ENCODE measurements at regions not wholly inside any gene's neighbourhood (a gene's known extent, or its start where the extent isn't known, plus 50 kb on each side); places are given as distances from the start of the nearest gene placed in this dataset.
"Not testable (repeated sequence)": the region's sequence is repeated elsewhere in the genome, so short reads cannot be mapped to it uniquely, and the experiment has no call there.

DNA sequence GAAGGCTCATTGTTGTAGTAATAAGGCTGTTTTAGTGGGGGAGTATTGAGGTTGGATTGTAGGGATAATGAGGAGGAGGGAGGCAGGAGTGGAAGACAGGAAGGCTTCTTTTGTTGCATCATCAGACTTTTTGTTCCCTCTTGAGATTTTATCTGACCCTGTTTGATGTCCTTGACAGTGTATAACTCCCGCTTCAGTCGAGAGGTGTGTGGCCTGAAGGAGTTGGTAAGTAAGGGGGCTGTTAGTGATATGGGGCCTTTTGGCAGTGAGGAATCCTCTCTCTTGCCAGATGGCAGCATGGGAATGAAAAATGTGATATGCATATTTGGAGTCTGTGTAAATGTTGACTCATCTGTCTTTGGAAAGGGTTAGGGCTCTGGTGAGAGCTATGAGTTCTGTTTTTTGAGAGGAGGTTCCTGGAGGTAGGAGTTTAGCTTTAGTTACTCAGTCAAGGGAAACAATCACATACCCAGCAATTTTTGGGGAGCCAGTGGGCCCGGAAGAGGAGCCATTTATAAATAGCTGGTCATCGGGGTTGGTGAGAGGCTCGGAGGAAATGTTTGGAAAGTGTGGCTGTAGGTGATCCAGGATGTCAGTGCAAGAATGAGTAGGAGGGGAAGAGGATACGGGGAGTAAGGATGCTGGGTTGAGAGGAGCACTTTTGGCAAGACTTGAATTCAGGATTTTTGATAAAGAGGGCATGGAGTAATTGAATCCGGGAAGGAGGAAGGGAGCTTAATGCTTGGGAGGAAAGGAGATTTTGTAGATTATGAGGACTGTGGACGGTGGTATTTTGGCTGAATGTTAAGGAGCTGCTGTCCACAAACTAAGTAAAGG is 136.7 kb upstream of the ETV3 start:
- no peaks in the 10 kb centered on the region for H3K9me3 ChIP-seq (ENCODE audit: insufficient read depth, low read depth, low read length)
- H3K27me3 ChIP-seq (ENCODE audit: insufficient read depth, low read length): peaks cover 12% of the 10 kb centered on the region; the same call in 1 of the 2 replicates
- H3K4me1 ChIP-seq (ENCODE audit: insufficient read depth, low read length): peaks cover 34% of the 10 kb centered on the region
- WGBS: 81% methylated on average over 8 of the region's 8 CpGs
- no peak overlapping the region for H3K27ac ChIP-seq (ENCODE audit: low read depth, low read length)
- H3K4me3 ChIP-seq (ENCODE audit: low read length): no peak overlapping the region
- no peak overlapping the region for H3K9ac ChIP-seq (ENCODE audit: low read depth, low read length)
- H3K36me3 ChIP-seq (ENCODE audit: insufficient read depth, low read length): no peaks in the 10 kb centered on the region

DNA sequence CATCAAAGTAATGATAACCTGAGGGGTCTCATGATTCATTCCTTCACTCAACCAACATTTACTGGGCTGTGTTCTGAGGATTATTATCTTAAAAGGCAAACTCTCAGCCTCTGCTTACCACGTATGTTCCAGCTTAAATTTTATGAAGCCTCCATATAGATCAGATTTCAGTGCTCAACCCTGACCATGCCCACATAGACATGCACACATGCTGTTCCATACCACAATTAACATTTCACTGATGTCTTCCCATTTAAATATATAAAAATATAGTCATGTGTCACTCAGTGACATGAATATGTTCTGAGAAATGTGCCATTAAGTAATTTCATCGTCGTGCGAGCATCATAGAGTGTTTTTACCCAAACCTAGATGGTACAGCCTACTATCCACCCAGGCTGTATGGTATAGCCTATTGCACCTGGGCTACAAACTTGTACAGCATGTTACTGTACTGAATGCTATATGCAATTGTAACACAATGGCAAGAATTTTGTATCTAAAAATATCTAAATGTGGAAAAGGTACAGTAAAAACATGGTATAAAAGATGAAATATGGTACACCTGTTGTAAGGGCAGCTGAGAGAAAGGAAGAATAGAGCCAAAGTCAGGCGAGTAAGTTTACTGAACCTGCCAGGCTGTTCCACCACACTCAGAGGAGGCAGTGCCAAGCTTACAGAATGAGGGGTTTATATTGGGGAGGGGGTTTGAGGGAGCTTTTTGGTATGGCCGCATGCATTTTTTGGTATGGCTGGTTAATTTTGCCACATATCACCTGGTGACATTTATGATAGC is 134.7 kb upstream of the ETV3 start:
- peaks cover 28% of the 10 kb centered on the region for H3K4me1 ChIP-seq (ENCODE audit: insufficient read depth, low read length)
- H3K9me3 ChIP-seq (ENCODE audit: insufficient read depth, low read depth, low read length): no peaks in the 10 kb centered on the region
- H3K27ac ChIP-seq (ENCODE audit: low read depth, low read length): no peak overlapping the region
- H3K9ac ChIP-seq (ENCODE audit: low read depth, low read length): no peak overlapping the region
- peaks cover 12% of the 10 kb centered on the region; the same call in 1 of the 2 replicates for H3K27me3 ChIP-seq (ENCODE audit: insufficient read depth, low read length)
- no peak overlapping the region for H3K4me3 ChIP-seq (ENCODE audit: low read length)
- 65% methylated on average over 6 of the region's 6 CpGs for WGBS
- H3K36me3 ChIP-seq (ENCODE audit: insufficient read depth, low read length): no peaks in the 10 kb centered on the region

DNA sequence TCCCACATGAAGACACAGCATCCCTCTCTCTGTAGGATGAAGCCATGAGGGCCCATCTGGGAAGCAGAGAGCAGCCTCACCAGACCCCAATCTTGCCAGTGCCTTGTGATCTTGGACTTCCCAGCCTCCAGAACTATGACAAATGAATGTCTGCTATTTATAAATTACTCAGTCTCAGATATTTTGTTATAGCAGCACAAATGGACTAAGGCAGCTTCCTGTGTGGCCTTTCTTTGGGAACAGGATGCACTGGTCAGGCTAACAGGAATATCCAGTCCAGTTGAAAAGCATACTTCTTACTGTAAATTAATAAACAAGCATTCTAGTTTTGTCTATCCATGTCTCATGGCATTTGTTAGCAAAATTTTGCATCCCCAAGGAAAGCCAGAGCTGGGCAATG is 134.1 kb upstream of the ETV3 start:
- Histone ChIP-seq H3K27me3 (ENCODE audit: insufficient read depth, low read length) (peaks cover 12% of the 10 kb centered on the region; the same call in 1 of the 2 replicates), H3K4me3 (ENCODE audit: low read length) (no peak overlapping the region), H3K27ac (ENCODE audit: low read depth, low read length) (no peak overlapping the region), H3K4me1 (ENCODE audit: insufficient read depth, low read length) (peaks cover 28% of the 10 kb centered on the region), H3K9ac (ENCODE audit: low read depth, low read length) (no peak overlapping the region), H3K36me3 (ENCODE audit: insufficient read depth, low read length) (no peaks in the 10 kb centered on the region), H3K9me3 (ENCODE audit: insufficient read depth, low read depth, low read length) (no peaks in the 10 kb centered on the region)

DNA sequence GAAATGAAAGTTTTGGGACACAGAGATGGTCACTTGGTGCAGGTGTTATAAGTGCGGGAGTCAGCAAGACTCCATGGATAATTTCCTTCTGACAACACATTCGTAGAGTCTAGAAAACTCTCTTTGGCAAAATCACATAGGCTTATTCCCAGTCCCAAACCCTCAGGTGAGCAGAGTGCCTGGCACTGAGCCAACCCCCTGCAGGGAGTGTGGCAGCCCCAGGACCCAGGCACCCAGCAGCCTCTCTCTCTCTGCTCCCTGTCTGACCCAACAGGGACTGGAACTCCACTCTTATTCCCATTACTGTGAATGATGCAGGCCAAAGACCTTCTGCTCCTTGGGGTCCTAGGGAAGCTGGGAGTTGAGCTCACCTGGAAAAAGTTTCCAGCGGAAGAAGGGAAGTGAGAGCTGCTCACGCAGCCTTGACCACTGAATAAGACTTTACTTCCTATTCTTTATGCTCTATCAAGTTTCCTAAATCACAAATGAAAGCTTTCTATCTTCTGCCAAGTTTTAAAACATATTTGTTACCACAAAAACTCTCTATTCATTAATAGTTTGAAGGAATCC is 132.6 kb upstream of the ETV3 start:
- Histone ChIP-seq H3K36me3 (ENCODE audit: insufficient read depth, low read length) (no peaks in the 10 kb centered on the region), H3K27ac (ENCODE audit: low read depth, low read length) (no peak overlapping the region), H3K9ac (ENCODE audit: low read depth, low read length) (no peak overlapping the region), H3K4me1 (ENCODE audit: insufficient read depth, low read length) (peaks cover 28% of the 10 kb centered on the region), H3K4me3 (ENCODE audit: low read length) (no peak overlapping the region), H3K9me3 (ENCODE audit: insufficient read depth, low read depth, low read length) (no peaks in the 10 kb centered on the region), H3K27me3 (ENCODE audit: insufficient read depth, low read length) (peaks cover 12% of the 10 kb centered on the region; the same call in 1 of the 2 replicates)
- WGBS: 97% methylated on average over 4 of the region's 4 CpGs

DNA sequence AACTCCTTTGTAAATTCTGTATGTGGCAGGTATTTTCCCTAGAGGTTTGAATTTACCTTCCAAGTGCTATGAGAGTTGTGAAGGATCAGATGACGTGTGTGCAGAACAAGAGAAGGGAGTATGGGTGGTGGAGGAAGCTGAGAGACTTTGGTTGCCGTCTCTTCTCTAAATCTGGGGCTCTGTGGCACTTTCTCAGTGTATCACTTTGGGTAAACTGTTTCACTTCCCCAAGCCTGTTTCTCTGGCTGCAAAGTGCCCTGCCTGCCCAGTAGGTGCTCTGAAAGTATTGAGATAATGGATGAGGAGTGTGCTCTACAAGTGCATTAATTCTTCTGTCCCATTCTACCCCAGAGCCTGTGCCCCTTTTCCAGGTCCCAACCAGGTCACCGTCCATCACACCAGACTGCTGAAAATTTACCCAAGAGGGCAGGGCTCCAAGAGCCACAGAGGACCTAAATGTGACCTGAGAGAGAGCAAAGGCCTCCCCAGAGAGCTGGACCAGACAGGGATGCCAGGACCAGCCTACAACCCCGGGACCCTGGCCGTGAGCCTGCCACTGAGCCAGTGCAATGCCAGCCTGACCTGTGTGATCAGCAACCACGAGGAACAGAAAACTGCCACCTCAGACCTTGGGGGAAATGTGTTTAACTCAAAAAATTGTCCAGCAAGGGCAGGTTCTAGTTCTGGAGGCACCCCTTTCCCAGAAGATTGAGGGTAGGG is 131.6 kb upstream of the ETV3 start:
- H3K36me3 ChIP-seq (ENCODE audit: insufficient read depth, low read length): no peaks in the 10 kb centered on the region
- H3K9me3 ChIP-seq (ENCODE audit: insufficient read depth, low read depth, low read length): no peaks in the 10 kb centered on the region
- no peak overlapping the region for H3K4me3 ChIP-seq (ENCODE audit: low read length)
- no peak overlapping the region for H3K27ac ChIP-seq (ENCODE audit: low read depth, low read length)
- no peak overlapping the region for H3K9ac ChIP-seq (ENCODE audit: low read depth, low read length)
- peaks cover 21% of the 10 kb centered on the region for H3K4me1 ChIP-seq (ENCODE audit: insufficient read depth, low read length)
- WGBS: 86% methylated on average over 6 of the region's 6 CpGs
- H3K27me3 ChIP-seq (ENCODE audit: insufficient read depth, low read length): peaks cover 12% of the 10 kb centered on the region; the same call in 1 of the 2 replicates

DNA sequence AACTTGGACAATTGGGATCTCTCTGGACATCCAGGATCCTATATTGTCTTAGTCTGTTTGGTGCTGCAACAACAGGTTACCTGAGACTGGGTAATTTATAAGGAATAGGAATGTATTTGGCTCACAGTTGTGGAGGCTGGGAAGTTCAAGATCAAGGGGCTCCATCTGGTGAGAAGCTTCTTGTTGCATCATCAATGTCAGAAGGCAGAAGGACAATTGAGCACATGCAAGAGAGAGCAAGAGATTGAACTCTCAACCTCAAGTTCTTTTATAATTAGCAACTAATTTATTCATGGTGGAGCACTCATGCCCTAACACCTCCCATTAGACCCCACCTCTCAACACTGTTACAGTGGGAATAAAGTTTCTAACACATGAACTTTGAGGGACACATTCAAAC is 124.7 kb upstream of the ETV3 start:
- Histone ChIP-seq H3K4me3 (ENCODE audit: low read length) (no peak overlapping the region), H3K27ac (ENCODE audit: low read depth, low read length) (no peak overlapping the region), H3K9ac (ENCODE audit: low read depth, low read length) (no peak overlapping the region), H3K27me3 (ENCODE audit: insufficient read depth, low read length) (no peaks in the 10 kb centered on the region), H3K4me1 (ENCODE audit: insufficient read depth, low read length) (no peaks in the 10 kb centered on the region), H3K9me3 (ENCODE audit: insufficient read depth, low read depth, low read length) (no peaks in the 10 kb centered on the region), H3K36me3 (ENCODE audit: insufficient read depth, low read length) (no peaks in the 10 kb centered on the region)

DNA sequence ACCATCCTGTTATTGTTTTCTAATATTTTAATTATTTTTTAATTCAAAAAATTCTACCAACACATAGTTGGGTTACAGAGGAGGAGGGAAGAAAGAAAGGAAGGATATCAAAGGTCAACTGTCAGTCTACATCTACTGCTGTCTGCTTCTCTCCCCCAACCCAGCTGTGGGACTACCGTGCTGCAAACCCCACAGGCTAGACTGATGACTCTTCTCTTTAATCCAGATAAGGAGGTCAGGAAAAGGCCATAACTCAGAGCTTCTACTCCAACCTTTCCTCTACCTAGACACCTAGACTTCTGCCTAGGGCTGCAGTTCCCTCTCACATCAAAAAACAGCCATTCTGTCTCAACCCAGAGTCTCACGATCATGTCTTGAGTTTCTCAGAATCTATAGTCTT is 124.2 kb upstream of the ETV3 start:
- 91% methylated on average over 2 of the region's 2 CpGs for WGBS
- Histone ChIP-seq H3K27ac (ENCODE audit: low read depth, low read length) (no peak overlapping the region), H3K9ac (ENCODE audit: low read depth, low read length) (no peak overlapping the region), H3K4me3 (ENCODE audit: low read length) (no peak overlapping the region), H3K27me3 (ENCODE audit: insufficient read depth, low read length) (no peaks in the 10 kb centered on the region), H3K4me1 (ENCODE audit: insufficient read depth, low read length) (no peaks in the 10 kb centered on the region), H3K36me3 (ENCODE audit: insufficient read depth, low read length) (no peaks in the 10 kb centered on the region), H3K9me3 (ENCODE audit: insufficient read depth, low read depth, low read length) (no peaks in the 10 kb centered on the region)

DNA sequence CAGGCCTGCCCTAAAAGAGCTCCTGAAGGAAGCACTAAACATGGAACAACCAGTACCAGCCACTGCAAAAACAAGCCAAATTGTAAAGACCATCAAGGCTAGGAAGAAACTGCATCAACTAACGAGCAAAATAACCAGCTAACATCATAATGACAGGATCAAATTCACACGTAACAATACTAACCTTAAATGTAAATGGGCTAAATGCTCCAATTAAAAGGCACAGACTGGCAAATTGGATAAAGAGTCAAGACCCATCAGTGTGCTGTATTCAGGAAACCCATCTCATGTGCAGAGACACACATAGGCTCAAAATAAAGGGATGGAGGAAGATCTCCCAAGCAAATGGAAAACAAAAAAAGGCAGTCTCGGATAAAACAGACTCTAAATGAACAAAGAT is 117.7 kb upstream of the ETV3 start:
- whole genome bisulfite sequencing: no CpG with 5 or more reads among the region's 3 CpGs
- not testable (repeated sequence) for H3K9ac ChIP-seq (ENCODE audit: low read depth, low read length); H3K36me3 ChIP-seq (ENCODE audit: insufficient read depth, low read length); H3K27me3 ChIP-seq (ENCODE audit: insufficient read depth, low read length); H3K4me1 ChIP-seq (ENCODE audit: insufficient read depth, low read length); H3K27ac ChIP-seq (ENCODE audit: low read depth, low read length); H3K4me3 ChIP-seq (ENCODE audit: low read length)
- peaks cover 14% of the 10 kb centered on the region for H3K9me3 ChIP-seq (ENCODE audit: insufficient read depth, low read depth, low read length)

DNA sequence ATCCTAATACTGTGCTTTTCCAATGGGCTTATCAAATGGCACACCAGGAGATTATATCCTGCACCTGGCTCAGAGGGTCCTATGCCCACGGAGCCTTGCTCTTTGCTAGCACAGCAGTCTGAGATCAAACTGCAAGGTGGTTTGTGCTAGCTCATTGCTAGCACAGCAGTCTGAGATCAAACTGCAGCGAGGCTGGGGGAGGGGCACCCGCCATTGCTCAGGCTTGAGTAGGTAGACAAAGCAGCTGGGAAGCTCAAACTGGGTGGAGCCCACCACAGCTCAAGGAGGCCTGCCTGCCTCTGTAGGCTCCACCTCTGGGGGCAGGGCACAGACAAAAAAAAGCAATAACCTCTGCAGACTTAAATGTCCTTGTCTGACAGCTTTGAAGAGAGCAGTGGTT is 116.0 kb upstream of the ETV3 start:
- H3K4me1 ChIP-seq (ENCODE audit: insufficient read depth, low read length); H3K36me3 ChIP-seq (ENCODE audit: insufficient read depth, low read length); H3K27ac ChIP-seq (ENCODE audit: low read depth, low read length); H3K9ac ChIP-seq (ENCODE audit: low read depth, low read length); H3K27me3 ChIP-seq (ENCODE audit: insufficient read depth, low read length); H3K4me3 ChIP-seq (ENCODE audit: low read length): not testable (repeated sequence)
- 95% methylated on average over 3 of the region's 3 CpGs for WGBS
- H3K9me3 ChIP-seq (ENCODE audit: insufficient read depth, low read depth, low read length): peaks cover 14% of the 10 kb centered on the region

DNA sequence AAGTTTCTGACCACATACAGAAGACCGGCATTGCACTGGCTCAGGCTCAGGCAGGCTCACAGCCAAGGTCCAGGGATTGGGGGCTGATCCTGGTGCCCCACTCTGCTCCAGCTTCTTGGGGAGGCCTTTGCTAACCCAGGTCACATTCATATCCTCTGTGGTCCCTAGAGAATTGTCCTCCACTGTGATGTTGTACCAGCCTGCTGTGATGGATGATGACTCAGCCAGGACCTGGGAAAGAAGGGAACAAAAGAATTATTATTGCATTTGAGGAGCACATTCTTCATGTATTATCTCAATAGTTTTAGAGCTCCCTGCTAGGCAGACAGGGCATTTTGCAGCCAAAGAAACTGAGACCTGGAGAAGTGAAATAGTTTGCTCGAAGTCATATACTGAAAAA is 114.3 kb upstream of the ETV3 start:
- H3K4me1 ChIP-seq (ENCODE audit: insufficient read depth, low read length): no peaks in the 10 kb centered on the region
- no peaks in the 10 kb centered on the region for H3K36me3 ChIP-seq (ENCODE audit: insufficient read depth, low read length)
- H3K4me3 ChIP-seq (ENCODE audit: low read length): no peak overlapping the region
- no peak overlapping the region for H3K27ac ChIP-seq (ENCODE audit: low read depth, low read length)
- H3K9ac ChIP-seq (ENCODE audit: low read depth, low read length): no peak overlapping the region
- WGBS: 95% methylated on average over 2 of the region's 2 CpGs
- peaks cover 14% of the 10 kb centered on the region for H3K9me3 ChIP-seq (ENCODE audit: insufficient read depth, low read depth, low read length)
- H3K27me3 ChIP-seq (ENCODE audit: insufficient read depth, low read length): no peaks in the 10 kb centered on the region

DNA sequence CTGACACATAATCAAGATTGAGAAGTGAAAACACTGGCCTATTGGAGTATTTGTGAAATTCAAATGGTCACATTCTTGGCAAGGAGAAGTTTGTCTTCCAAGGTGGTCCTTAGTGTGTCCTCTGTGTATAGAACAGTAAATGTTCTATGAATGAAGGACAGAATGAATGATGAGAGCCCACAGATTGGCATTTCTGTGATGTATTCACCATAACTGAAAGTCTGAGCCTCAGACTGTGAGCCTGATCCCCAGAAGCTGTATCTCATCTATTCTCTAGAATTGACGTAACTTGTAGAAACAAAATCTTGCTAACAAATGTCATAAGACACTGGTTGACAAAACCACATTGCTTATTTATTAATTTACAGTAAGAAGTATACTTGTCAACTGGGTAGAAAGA is 111.5 kb upstream of the ETV3 start:
- no peaks in the 10 kb centered on the region for H3K36me3 ChIP-seq (ENCODE audit: insufficient read depth, low read length)
- H3K4me1 ChIP-seq (ENCODE audit: insufficient read depth, low read length): no peaks in the 10 kb centered on the region
- no peak overlapping the region for H3K27ac ChIP-seq (ENCODE audit: low read depth, low read length)
- peaks cover 14% of the 10 kb centered on the region for H3K9me3 ChIP-seq (ENCODE audit: insufficient read depth, low read depth, low read length)
- H3K27me3 ChIP-seq (ENCODE audit: insufficient read depth, low read length): no peaks in the 10 kb centered on the region
- 100% methylated on average over 1 of the region's 1 CpG for WGBS
- no peak overlapping the region for H3K9ac ChIP-seq (ENCODE audit: low read depth, low read length)
- H3K4me3 ChIP-seq (ENCODE audit: low read length): no peak overlapping the region
